ENCODE measurements at regions not wholly inside any gene's neighbourhood (a gene's known extent, or its start where the extent isn't known, plus 50 kb on each side); places are given as distances from the start of the nearest gene placed in this dataset.

DNA sequence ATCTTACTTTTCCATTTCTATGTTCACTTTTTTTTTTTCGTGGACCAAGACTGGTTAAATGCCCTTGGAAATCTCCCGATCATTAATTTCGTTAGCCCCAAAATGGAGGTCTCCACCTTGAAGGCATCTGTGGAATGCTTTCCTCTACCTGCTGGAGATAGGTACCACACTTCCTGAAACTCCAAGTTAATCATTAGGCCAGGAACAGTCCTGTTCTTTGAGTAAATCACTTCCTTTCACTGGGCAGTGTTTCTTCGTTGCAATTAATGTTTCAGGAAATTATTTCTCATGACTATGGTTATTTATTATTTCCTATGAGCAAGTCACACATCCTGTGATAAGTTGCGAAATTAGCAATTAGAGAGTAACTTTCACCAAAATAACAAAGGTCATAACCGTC lies 225.2 kb upstream of the LYPLAL1 start:
- Histone ChIP-seq H3K79me2 (ENCODE audit: insufficient read depth, low read length) (no peaks in the 10 kb centered on the region), H3K9me3 (ENCODE audit: insufficient read depth, low read length) (no peaks in the 10 kb centered on the region), H3K9ac (ENCODE audit: low read length) (no peak overlapping the region), H3K4me3 (ENCODE audit: insufficient read depth, low read length, poor library complexity, severe bottlenecking) (no peak overlapping the region), H3K9me2 (replicated peaks; ENCODE audit: insufficient read depth, low read length) (no peaks in the 10 kb centered on the region), H3F3A (ENCODE audit: insufficient read depth) (no peaks in the 10 kb centered on the region), H2AFZ (ENCODE audit: low read depth, low read length, severe bottlenecking) (no peak overlapping the region), H3K27ac (ENCODE audit: low read depth, low read length) (no peak overlapping the region), H3K27me3 (ENCODE audit: low read length) (no peaks in the 10 kb centered on the region), H3K36me3 (ENCODE audit: low read length) (no peaks in the 10 kb centered on the region), H3K4me2 (ENCODE audit: low read depth, low read length, poor library complexity, severe bottlenecking) (no peak overlapping the region), H4K20me1 (ENCODE audit: low read depth, low read length) (no peaks in the 10 kb centered on the region)
- no peak for TF ChIP-seq EZH2phosphoT487 (conservative IDR thresholded peaks at IDR 0.05; ENCODE audit: low read length)
- TF ChIP-seq, protein P1, sequence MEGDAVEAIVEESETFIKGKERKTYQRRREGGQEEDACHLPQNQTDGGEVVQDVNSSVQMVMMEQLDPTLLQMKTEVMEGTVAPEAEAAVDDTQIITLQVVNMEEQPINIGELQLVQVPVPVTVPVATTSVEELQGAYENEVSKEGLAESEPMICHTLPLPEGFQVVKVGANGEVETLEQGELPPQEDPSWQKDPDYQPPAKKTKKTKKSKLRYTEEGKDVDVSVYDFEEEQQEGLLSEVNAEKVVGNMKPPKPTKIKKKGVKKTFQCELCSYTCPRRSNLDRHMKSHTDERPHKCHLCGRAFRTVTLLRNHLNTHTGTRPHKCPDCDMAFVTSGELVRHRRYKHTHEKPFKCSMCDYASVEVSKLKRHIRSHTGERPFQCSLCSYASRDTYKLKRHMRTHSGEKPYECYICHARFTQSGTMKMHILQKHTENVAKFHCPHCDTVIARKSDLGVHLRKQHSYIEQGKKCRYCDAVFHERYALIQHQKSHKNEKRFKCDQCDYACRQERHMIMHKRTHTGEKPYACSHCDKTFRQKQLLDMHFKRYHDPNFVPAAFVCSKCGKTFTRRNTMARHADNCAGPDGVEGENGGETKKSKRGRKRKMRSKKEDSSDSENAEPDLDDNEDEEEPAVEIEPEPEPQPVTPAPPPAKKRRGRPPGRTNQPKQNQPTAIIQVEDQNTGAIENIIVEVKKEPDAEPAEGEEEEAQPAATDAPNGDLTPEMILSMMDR (IDR thresholded peaks at IDR 0.05; ENCODE audit: insufficient read depth, low read length, poor library complexity, severe bottlenecking) = no peak

DNA sequence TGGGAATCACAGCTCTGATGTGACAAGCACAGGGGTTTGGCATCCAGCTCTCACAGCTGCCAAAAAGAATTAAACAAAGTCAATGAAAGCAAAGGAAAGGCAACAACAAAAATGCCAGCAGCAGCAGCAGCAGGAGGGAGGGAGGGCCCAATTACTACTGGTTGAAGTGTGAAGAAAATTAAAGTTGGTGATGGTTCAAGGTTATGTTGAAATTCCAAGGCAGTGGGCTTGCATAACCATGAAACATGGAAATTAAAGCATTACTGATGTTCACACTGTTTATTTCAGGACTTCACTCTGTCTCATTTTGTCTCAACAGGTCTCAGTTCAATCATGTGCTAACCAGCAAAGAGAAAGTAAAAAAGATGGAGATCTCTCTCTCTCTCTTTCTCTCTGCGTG lies 220.3 kb upstream of the LYPLAL1 start:
- no peak overlapping the region for H3K27ac ChIP-seq (ENCODE audit: low read depth, low read length)
- H4K20me1 ChIP-seq (ENCODE audit: low read depth, low read length) = no peaks in the 10 kb centered on the region
- no peaks in the 10 kb centered on the region for H3K36me3 ChIP-seq (ENCODE audit: low read length)
- H3K4me3 ChIP-seq (ENCODE audit: insufficient read depth, low read length, poor library complexity, severe bottlenecking) = no peak overlapping the region
- no peaks in the 10 kb centered on the region for H3K9me2 ChIP-seq (replicated peaks; ENCODE audit: insufficient read depth, low read length)
- H3K9me3 ChIP-seq (ENCODE audit: insufficient read depth, low read length) = no peaks in the 10 kb centered on the region
- H3K9ac ChIP-seq (ENCODE audit: low read length) = no peak overlapping the region
- no peaks in the 10 kb centered on the region for H3K79me2 ChIP-seq (ENCODE audit: insufficient read depth, low read length)
- no peak for TF ChIP-seq EZH2phosphoT487 (conservative IDR thresholded peaks at IDR 0.05; ENCODE audit: low read length)
- TF ChIP-seq, protein P1 (IDR thresholded peaks at IDR 0.05; ENCODE audit: insufficient read depth, low read length, poor library complexity, severe bottlenecking) = no peak
- no peak overlapping the region for H3K4me2 ChIP-seq (ENCODE audit: low read depth, low read length, poor library complexity, severe bottlenecking)
- no peak overlapping the region for H2AFZ ChIP-seq (ENCODE audit: low read depth, low read length, severe bottlenecking)
- H3F3A ChIP-seq (ENCODE audit: insufficient read depth) = no peaks in the 10 kb centered on the region
- H3K27me3 ChIP-seq (ENCODE audit: low read length) = no peaks in the 10 kb centered on the region

DNA sequence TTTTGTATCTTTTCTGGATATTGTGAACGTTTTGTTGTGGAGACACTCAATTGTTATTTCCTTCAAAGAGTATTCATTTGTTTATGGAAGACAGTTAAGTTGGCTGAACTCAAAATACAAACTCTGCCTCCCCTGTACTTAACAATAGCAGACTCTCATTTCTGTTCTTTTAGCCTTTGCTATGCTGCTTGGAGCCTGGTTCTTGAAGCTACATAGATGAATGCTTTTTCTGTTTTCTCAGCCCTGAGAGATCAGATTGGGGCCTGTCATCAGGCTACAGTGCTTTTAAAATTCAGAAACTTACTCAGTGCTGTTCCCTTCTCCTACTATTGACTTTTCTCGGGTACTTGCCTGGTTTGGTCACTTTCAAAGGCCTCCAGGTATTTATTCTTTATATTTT lies 215.7 kb upstream of the LYPLAL1 start:
- Histone ChIP-seq H3K9me3 (ENCODE audit: insufficient read depth, low read length) (no peaks in the 10 kb centered on the region), H3K27me3 (ENCODE audit: low read length) (no peaks in the 10 kb centered on the region), H2AFZ (ENCODE audit: low read depth, low read length, severe bottlenecking) (no peak overlapping the region), H3K9me2 (replicated peaks; ENCODE audit: insufficient read depth, low read length) (no peaks in the 10 kb centered on the region), H3K9ac (ENCODE audit: low read length) (no peak overlapping the region), H3K36me3 (ENCODE audit: low read length) (no peaks in the 10 kb centered on the region), H4K20me1 (ENCODE audit: low read depth, low read length) (no peaks in the 10 kb centered on the region), H3K27ac (ENCODE audit: low read depth, low read length) (no peak overlapping the region), H3K4me2 (ENCODE audit: low read depth, low read length, poor library complexity, severe bottlenecking) (no peak overlapping the region), H3K4me3 (ENCODE audit: insufficient read depth, low read length, poor library complexity, severe bottlenecking) (no peak overlapping the region), H3F3A (ENCODE audit: insufficient read depth) (no peaks in the 10 kb centered on the region), H3K79me2 (ENCODE audit: insufficient read depth, low read length) (no peaks in the 10 kb centered on the region)
- no peak for TF ChIP-seq EZH2phosphoT487 (conservative IDR thresholded peaks at IDR 0.05; ENCODE audit: low read length)
- TF ChIP-seq, protein P1 (IDR thresholded peaks at IDR 0.05; ENCODE audit: insufficient read depth, low read length, poor library complexity, severe bottlenecking) = no peak
